CD14-positive monocyte (primary cell): ENCODE measurements at regions not wholly inside any gene's neighbourhood (a gene's known extent, or its start where the extent isn't known, plus 50 kb on each side); places are given as distances from the start of the nearest gene placed in this dataset.

Source experiments
- DNase-seq, 3 donors: peaks; one replicate each; pipeline ENCODE4 v3.0.0-alpha.2; 2011 to 2022
- H2AFZ ChIP-seq: 2 replicates; pipeline ENCODE4 v1.6.0; 2012; ENCODE audit warnings: mild to moderate bottlenecking, low read depth, low read length, inconsistent platforms; ENCODE audit not compliant: insufficient read depth, poor library complexity, severe bottlenecking
- H3K27ac ChIP-seq, 2 donors: 1 replicate in 1 of 2; 2 replicates in 1 of 2; pipeline ENCODE4 v1.5.1; 2012 to 2013; ENCODE audit warnings: low read length in 2 of 2, control low read depth in 1 of 2, inconsistent platforms in 1 of 2, low read depth in 1 of 2, mild to moderate bottlenecking in 1 of 2
- H3K27me3 ChIP-seq, 2 donors: one replicate each; pipeline versions ENCODE4 v1.6.0 to v1.6.1; 2011 to 2013; ENCODE audit warnings: low read length in 2 of 2; ENCODE audit not compliant: control insufficient read depth in 2 of 2, insufficient read depth in 2 of 2
- H3K36me3 ChIP-seq, 2 donors: replicated peaks in 1 of 2; 1 replicate in 1 of 2; 2 replicates in 1 of 2; pipeline versions ENCODE4 v1.5.1 to v1.6.1; 2012 to 2013; ENCODE audit warnings: low read length in 2 of 2, control low read depth in 1 of 2, inconsistent platforms in 1 of 2, mild to moderate bottlenecking in 1 of 2; ENCODE audit not compliant: insufficient read depth in 2 of 2, control insufficient read depth in 1 of 2
- H3K4me1 ChIP-seq, 2 donors: 1 replicate in 1 of 2; 2 replicates in 1 of 2; pipeline versions ENCODE4 v1.5.1 to v1.6.1; 2012 to 2013; ENCODE audit warnings: low read length in 2 of 2, control low read depth in 1 of 2, inconsistent platforms in 1 of 2, mild to moderate bottlenecking in 1 of 2, moderate library complexity in 1 of 2; ENCODE audit not compliant: insufficient read depth in 2 of 2, control insufficient read depth in 1 of 2
- H3K4me2 ChIP-seq: replicated peaks from 2 replicates; pipeline ENCODE3; 2012; ENCODE audit warnings: low read length, moderate library complexity, mild to moderate bottlenecking; ENCODE audit not compliant: poor library complexity, severe bottlenecking; ENCODE audit errors: extremely low read depth
- H3K4me3 ChIP-seq, 3 experiments: fragments of 200-600 bp in 1 of 3; sonication (generic) in 1 of 3; replicated peaks in 1 of 3; 1 replicate in 2 of 3; 2 replicates in 1 of 3; pipeline ENCODE4 v1.5.1; 2011 to 2013; ENCODE audit warnings: low read length in 3 of 3, mild to moderate bottlenecking in 3 of 3, control low read depth in 2 of 3, low read depth in 2 of 3, inconsistent platforms in 1 of 3, moderate library complexity in 1 of 3
- H3K79me2 ChIP-seq: 2 replicates; pipeline ENCODE4 v1.6.0; 2012; ENCODE audit warnings: mild to moderate bottlenecking, control low read depth, inconsistent platforms, low read length, moderate library complexity; ENCODE audit not compliant: insufficient read depth
- H3K9ac ChIP-seq: 2 replicates; pipeline ENCODE4 v1.6.0; 2017; ENCODE audit warnings: low read length, mild to moderate bottlenecking; ENCODE audit not compliant: insufficient read depth, poor library complexity, severe bottlenecking
- H3K9me3 ChIP-seq, 2 donors: replicated peaks in 1 of 2; 1 replicate in 1 of 2; 2 replicates in 1 of 2; pipeline versions ENCODE4 v1.5.1 to v1.6.1; 2012 to 2013; ENCODE audit warnings: low read length in 2 of 2, control low read depth in 1 of 2; ENCODE audit not compliant: control insufficient read depth in 1 of 2, insufficient read depth in 1 of 2
- H4K20me1 ChIP-seq: 2 replicates; pipeline ENCODE4 v1.6.0; 2012; ENCODE audit warnings: mild to moderate bottlenecking, low read length, control low read depth, moderate library complexity; ENCODE audit not compliant: insufficient read depth
- H3K27ac Mint-ChIP-seq, 7 donors: one replicate each; pipeline ENCODE4 v1.8.0; 2020; ENCODE audit warnings: mild to moderate bottlenecking in 7 of 7, mixed read lengths in 7 of 7, moderate library complexity in 6 of 7, inconsistent platforms in 2 of 7
- H3K27me3 Mint-ChIP-seq, 3 donors: one replicate each; pipeline ENCODE4 v1.8.0; 2021 to 2022; ENCODE audit warnings: low read depth in 3 of 3, mild to moderate bottlenecking in 3 of 3, mixed read lengths in 3 of 3, moderate library complexity in 3 of 3, inconsistent platforms in 1 of 3
- H3K36me3 Mint-ChIP-seq, 2 donors: one replicate each; pipeline ENCODE4 v1.8.0; 2020; ENCODE audit warnings: mixed read lengths in 2 of 2, inconsistent platforms in 1 of 2, mild to moderate bottlenecking in 1 of 2
- H3K4me1 Mint-ChIP-seq: one replicate; pipeline ENCODE4 v1.8.0; 2020; ENCODE audit warnings: mild to moderate bottlenecking, mixed read lengths
- H3K4me3 Mint-ChIP-seq, 2 donors: one replicate each; pipeline ENCODE4 v1.8.0; 2020; ENCODE audit warnings: mild to moderate bottlenecking in 2 of 2, mixed read lengths in 2 of 2, moderate library complexity in 1 of 2
- H3K9me3 Mint-ChIP-seq, 7 donors: one replicate each; pipeline ENCODE4 v1.8.0; 2020 to 2022; ENCODE audit warnings: mixed read lengths in 7 of 7, mild to moderate bottlenecking in 6 of 7, moderate library complexity in 6 of 7, inconsistent platforms in 2 of 7
- WGBS: methylation state at CpG from one replicate; pipeline ENCODE4 v1.1.5; 2013; ENCODE audit warnings: missing lambda C conversion rate; ENCODE audit not compliant: insufficient coverage; 5-methylcytosine and 5-hydroxymethylcytosine counted together
- intact Hi-C, 2 donors: fragments of 100-400 bp; cut with micrococcal nuclease; formaldehyde crosslinking; loops; one replicate each; pipeline versions ENCODE4 v1.15.0 to v1.15.1; 2023
- TF ChIP-seq, protein P1 (sequence below): fragments of 200-600 bp; IDR thresholded peaks from one replicate; pipeline ENCODE4 v1.8.0; 2022; ENCODE audit warnings: antibody characterized with exemption, mild to moderate bottlenecking

DNA sequence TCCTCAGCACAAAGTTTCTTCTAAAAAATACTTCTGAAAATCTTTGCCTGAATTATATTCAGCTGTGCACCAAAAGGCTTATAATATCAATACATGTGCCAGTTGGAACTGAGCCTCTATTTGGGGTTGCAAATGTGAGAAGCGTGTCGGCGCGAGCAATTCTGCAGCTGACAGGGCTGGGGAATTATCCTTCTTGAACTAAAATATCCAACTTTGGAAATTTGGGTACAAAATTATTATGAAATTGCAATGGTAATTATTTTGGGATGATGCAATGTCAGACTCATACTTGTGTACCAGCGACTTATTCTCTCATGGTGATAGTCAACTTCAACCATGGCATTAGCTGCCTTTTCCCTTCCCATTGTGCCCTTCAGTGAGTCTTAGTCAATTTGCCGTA is 507.0 kb upstream of the KLF6 start:
- peaks cover 0 to 2% (median 0%) of the 10 kb centered on the region in 3 donors for H3K27me3 Mint-ChIP-seq
- H3K9ac ChIP-seq, result no peak overlapping the region
- no CpG with 5 or more reads among the region's 6 CpGs for WGBS

DNA sequence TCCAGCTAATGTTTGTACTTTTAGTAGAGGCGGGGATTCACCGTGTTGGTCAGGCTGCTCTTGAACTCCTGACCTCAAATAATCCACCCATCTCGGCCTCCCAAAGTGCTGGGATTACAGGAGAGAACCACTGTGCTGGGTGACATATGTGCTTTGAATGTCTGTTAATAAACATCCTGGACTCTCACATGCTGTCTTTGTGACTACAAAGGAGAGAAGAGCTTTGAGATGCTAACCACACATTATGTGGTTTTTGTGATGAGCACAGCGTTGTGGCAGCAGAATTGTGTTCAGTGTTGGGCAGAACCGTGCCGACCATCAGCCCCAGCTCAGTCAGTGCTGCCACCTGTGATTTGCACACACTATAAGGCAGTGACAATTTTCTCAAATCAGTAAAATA is 500.1 kb upstream of the KLF6 start:
- intact Hi-C loops, result no loop called here
- Histone ChIP-seq H3K79me2 (no peaks in the 10 kb centered on the region), H3K9me3 (no peaks in the 10 kb centered on the region), H3K9ac (no peak overlapping the region), H2AFZ (no peak overlapping the region), H3K36me3 (no peaks in the 10 kb centered on the region), H3K4me2 (no peak overlapping the region), H3K27me3 (no peaks in the 10 kb centered on the region), H3K27ac (no peak overlapping the region), H3K4me3 (no peak overlapping the region), H4K20me1 (no peaks in the 10 kb centered on the region), H3K4me1 (no peaks in the 10 kb centered on the region)
- Mint-ChIP-seq H3K27me3 (peaks cover 0 to 2% (median 0%) of the 10 kb centered on the region in 3 donors), H3K36me3 (no peaks in the 10 kb centered on the region), H3K4me1 (peaks cover under 1% of the 10 kb centered on the region), H3K27ac (no peak overlapping the region), H3K9me3 (no peaks in the 10 kb centered on the region), H3K4me3 (no peak overlapping the region)
- TF ChIP-seq, protein P1, sequence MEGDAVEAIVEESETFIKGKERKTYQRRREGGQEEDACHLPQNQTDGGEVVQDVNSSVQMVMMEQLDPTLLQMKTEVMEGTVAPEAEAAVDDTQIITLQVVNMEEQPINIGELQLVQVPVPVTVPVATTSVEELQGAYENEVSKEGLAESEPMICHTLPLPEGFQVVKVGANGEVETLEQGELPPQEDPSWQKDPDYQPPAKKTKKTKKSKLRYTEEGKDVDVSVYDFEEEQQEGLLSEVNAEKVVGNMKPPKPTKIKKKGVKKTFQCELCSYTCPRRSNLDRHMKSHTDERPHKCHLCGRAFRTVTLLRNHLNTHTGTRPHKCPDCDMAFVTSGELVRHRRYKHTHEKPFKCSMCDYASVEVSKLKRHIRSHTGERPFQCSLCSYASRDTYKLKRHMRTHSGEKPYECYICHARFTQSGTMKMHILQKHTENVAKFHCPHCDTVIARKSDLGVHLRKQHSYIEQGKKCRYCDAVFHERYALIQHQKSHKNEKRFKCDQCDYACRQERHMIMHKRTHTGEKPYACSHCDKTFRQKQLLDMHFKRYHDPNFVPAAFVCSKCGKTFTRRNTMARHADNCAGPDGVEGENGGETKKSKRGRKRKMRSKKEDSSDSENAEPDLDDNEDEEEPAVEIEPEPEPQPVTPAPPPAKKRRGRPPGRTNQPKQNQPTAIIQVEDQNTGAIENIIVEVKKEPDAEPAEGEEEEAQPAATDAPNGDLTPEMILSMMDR, result no peak
- 92% methylated on average over 2 of the region's 6 CpGs for WGBS
- no peak for DNase-seq

More for the DNA sequence above, 507.0 kb upstream of the KLF6 start:
- H3K9me3 ChIP-seq, result no peaks in the 10 kb centered on the region
- H3K4me2 ChIP-seq, result no peak overlapping the region
- no peak overlapping the region for H3K4me3 Mint-ChIP-seq
- no peak overlapping the region for H3K27ac ChIP-seq
- H3K4me1 ChIP-seq, result no peaks in the 10 kb centered on the region
- peaks cover 0 to 2% (median 0%) of the 10 kb centered on the region in 7 donors for H3K9me3 Mint-ChIP-seq
- H3K4me3 ChIP-seq, result no peak overlapping the region
- intact Hi-C loops, result no loop called here
- no peak overlapping the region for H3K27ac Mint-ChIP-seq
- no peak overlapping the region for H2AFZ ChIP-seq
- no peaks in the 10 kb centered on the region for H3K36me3 Mint-ChIP-seq
- TF ChIP-seq, protein P1, result no peak
- no peaks in the 10 kb centered on the region for H4K20me1 ChIP-seq
- DNase-seq, result no peak
- no peaks in the 10 kb centered on the region for H3K79me2 ChIP-seq
- H3K4me1 Mint-ChIP-seq, result no peaks in the 10 kb centered on the region
- no peaks in the 10 kb centered on the region for H3K27me3 ChIP-seq
- no peaks in the 10 kb centered on the region for H3K36me3 ChIP-seq
